GM18498 (cell line): ENCODE measurements at regions not wholly inside any gene's neighbourhood (a gene's known extent, or its start where the extent isn't known, plus 50 kb on each side); places are given as distances from the start of the nearest gene placed in this dataset.

Source experiments
- ATAC-seq: cut with Tn5 transposase; IDR thresholded peaks from one replicate; pipeline ENCODE4 v1.9.1; 2021; ENCODE audit warnings: mild to moderate bottlenecking, moderate library complexity; ENCODE audit not compliant: unreplicated experiment

GRCh38 chrX:68930542-68931317 is 101.9 kb downstream of the EFNB1 start:
- no peak for ATAC-seq

GRCh38 chrX:68929332-68930150 is 100.7 kb downstream of the EFNB1 start:
- no peak for ATAC-seq

GRCh38 chrX:68928401-68928800 is 99.6 kb downstream of the EFNB1 start:
- ATAC-seq, result no peak

GRCh38 chrX:68927178-68927577 is 98.4 kb downstream of the EFNB1 start:
- no peak for ATAC-seq

DNA sequence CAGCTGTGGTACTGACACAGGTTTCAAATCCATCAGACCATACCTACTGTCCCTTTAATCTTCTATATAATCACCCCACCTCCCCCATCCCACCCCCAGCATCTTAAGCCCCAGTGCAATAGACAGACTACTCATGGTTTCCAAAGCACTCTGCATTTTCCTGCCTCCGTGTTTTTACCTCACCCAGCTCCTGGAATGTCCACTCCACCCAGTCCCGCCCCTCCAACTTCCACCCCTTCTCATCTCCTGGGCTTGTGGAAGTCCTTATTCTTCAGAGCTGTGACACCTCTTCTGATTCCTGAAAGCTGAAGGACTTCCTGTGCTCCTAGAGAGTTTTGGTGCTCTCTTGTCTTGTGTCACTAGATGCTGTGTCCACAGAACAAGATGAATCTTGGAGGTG is 94.3 kb downstream of the EFNB1 start:
- no peak for ATAC-seq

DNA sequence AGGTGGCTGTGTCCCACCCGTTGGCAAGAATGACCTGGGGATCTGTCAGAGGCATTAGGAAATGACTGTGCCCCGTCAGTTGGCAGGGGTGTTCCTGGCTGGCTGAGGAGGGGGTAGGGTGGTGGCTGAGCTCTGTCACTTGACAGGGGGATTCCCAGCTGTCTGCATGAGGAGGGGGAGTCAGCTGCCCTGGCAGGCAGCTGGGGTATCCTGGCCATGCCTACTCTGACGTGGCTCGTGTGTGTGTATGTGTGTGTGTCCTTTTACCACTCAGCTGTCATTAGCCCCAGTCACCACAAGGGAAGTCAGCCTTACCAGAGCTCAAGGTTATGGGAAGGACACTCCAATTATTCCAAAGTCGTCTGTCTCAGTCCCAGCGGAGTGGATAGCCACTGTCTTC is 93.2 kb downstream of the EFNB1 start:
- no peak for ATAC-seq

GRCh38 chrX:68920561-68920960 is 91.7 kb downstream of the EFNB1 start:
- no peak for ATAC-seq

GRCh38 chrX:68919707-68920106 is 90.9 kb downstream of the EFNB1 start:
- ATAC-seq, result no peak

- no peak for ATAC-seq
Measured at GRCh38 chrX:68918202-68918601, 89.4 kb downstream of the EFNB1 start.

- ATAC-seq, result no peak
Measured at GRCh38 chrX:68917799-68918198, 89.0 kb downstream of the EFNB1 start.

GRCh38 chrX:68916891-68917290 is 88.1 kb downstream of the EFNB1 start:
- ATAC-seq, result no peak

- peak; percentile 66 for ATAC-seq
Measured at GRCh38 chrX:68915778-68916177, 87.0 kb downstream of the EFNB1 start.

GRCh38 chrX:68914479-68914946 is 85.7 kb downstream of the EFNB1 start:
- no peak for ATAC-seq

DNA sequence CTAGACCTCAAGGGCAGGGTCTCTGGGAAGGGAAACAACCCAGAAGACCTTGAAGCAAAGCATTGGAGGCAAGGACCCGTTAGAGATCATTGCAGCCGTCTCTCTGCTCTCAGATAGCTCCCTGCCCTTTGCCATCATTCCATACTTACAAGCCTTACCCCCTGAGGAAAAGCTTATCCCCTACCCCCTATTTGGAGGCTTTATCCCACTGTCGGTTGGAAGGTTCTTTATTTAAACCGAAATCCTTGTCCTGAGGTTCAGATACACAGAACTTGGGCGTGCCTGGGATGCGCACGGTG is 84.4 kb downstream of the EFNB1 start:
- no peak for ATAC-seq

GRCh38 chrX:68912113-68912512 is 83.3 kb downstream of the EFNB1 start:
- ATAC-seq, result no peak

- no peak for ATAC-seq
Measured at GRCh38 chrX:68910731-68911428, 82.1 kb downstream of the EFNB1 start.

DNA sequence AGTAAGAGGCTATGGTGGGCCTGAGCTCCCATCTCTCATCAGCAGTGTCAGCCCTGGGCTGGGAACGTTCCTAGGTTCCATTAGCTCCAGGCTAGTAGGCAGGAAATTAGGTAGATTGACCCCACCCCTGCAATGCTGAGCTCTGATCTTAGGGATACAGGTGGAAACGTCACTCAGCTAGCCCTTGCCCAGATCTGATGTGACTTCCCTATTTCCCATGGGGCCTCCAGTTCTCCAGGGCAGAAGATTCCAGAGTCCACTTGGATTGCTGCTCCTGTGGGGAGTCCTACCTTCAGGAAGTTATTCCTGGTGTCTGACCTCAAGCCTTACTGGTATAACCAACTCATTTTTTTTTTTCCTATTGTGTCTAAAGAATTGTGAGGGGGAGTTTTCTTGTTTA is 81.1 kb downstream of the EFNB1 start:
- ATAC-seq, result no peak

GRCh38 chrX:68908071-68908470 is 79.2 kb downstream of the EFNB1 start:
- ATAC-seq, result no peak

DNA sequence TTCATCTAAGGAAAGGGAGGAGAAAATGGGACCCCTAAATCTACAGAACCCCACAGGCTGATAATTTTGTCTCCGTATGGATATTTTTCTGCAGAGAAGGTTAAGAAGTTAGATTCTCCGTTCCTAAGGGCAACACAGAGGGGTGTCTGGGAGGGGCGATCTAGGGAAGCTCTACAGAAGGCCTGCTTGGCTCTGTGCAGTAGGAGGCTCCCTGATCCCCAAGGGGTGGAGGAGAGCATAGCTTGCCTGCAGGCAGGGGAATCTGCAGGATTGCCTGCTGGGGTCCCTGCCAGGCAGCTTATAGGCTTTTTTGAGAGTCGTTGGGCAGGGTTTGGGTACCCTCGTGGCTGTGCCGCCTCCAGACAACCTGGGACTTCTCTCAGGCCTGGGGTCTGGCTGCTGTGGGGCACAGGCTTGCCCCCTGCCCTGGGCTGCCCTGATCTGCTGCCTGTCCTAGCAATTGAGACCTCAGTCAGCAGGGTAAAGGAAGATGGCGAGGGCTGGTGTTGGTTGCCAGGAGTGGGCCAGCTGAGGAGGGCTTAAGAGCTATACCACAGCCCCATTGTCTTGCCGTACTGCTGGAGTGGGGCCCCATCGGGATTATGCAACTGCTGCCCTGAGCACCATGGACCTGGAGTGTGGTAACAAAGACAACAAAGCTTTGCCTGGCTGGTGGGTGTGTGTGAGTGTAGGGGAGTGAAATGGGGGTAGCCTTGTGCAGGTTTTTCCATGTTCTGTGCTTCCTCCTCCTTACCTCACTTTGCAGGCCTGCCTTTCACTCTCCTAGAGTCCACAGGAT is 74.1 kb downstream of the EFNB1 start:
- ATAC-seq, result no peak

DNA sequence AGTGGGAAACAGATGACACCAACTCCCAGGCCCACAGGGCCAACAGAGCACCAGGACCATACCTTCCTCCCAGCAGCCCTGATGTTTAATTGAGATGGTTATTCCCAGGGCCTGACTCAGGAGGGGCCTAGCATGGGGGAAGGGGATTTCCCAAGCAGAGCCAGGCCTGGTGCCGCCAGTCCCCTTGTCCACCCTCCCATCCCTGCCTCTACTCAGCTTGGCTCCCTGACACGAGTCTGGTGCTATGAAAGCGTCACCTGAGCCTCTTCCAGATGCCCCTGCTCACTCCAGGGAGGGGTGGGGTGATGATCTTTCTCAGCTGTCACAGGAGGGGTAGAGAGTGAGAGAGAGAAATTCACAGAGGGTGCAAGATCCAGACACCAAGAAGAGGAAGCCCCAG is 72.7 kb downstream of the EFNB1 start:
- no peak for ATAC-seq

DNA sequence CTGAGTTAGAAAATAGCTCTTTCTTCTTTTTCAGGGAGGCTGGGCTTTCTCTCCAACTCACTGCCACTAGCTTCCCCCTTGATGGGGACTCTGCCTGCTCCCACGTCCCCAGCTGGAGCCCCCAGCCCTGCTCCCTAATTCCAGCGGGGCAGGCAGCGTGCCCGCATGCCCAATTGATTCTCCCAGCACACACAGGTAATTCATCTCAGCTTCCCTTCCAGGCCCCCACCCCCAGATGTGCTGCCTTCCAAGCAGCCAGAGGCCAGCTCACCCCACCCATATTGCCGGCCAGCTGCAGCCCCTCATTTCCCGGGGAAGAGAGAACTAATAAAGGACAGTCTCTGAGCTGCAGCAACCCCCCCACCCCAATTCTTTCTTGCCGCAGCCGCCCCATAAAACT is 69.8 kb downstream of the EFNB1 start:
- no peak for ATAC-seq
